NCI-H128 (cell line): ENCODE measurements at regions not wholly inside any gene's neighbourhood (a gene's known extent, or its start where the extent isn't known, plus 50 kb on each side); places are given as distances from the start of the nearest gene placed in this dataset.

Source experiments
- DNase-seq: peaks from one replicate; lab custom pipeline; 2025; ENCODE audit not compliant: unreplicated experiment; lab: John Stamatoyannopoulos, UW

DNA sequence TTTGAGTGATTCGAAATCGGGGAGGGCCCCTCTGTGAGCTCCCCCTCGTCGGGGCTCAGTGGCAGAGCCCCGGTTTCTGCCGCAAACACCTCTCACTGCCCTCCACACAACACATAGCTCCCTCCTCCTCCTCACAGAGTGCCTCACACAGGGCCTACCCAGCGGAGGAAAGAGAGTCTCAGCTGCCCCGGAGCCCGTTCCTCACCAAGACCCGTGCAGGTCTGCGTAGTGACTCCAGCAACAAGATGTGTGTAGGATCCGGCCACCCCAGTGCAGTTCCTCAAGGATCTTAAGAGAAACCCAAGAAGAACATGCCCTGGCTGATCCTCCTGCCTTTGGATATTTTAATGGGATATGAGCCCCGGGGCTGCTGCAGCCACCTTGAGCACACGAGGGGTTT, 238.4 kb downstream of the BRD1 start:
- no peak for DNase-seq

- DNase-seq = no peak
Measured at GRCh38 chr22:49588739-49589138, 238.9 kb downstream of the BRD1 start.

GRCh38 chr22:49587987-49588386, 239.7 kb downstream of the BRD1 start:
- DNase-seq = no peak

DNA sequence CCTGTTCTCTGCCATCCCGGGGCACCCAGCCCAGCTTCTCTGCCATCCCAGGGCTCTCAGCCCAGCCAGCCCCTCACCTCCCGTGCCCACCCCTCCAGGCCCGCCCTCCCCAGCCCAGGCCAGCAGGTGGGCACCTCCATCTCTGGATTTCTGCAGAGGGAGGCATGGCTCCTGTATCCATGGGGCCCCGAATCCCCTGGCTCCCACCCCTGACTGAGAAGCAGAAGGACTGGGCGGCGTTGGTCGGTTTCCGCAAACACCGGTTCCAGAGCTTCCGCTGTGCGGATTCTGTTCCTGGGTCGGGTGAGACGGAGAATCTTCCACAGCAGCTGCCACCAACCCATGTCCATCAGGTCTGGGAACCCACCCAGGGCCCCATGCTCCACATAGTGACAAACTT, 240.3 kb downstream of the BRD1 start:
- no peak for DNase-seq

GRCh38 chr22:49586873-49587272, 240.8 kb downstream of the BRD1 start:
- no peak for DNase-seq

GRCh38 chr22:49586244-49586748, 241.4 kb downstream of the BRD1 start:
- DNase-seq = no peak

DNA sequence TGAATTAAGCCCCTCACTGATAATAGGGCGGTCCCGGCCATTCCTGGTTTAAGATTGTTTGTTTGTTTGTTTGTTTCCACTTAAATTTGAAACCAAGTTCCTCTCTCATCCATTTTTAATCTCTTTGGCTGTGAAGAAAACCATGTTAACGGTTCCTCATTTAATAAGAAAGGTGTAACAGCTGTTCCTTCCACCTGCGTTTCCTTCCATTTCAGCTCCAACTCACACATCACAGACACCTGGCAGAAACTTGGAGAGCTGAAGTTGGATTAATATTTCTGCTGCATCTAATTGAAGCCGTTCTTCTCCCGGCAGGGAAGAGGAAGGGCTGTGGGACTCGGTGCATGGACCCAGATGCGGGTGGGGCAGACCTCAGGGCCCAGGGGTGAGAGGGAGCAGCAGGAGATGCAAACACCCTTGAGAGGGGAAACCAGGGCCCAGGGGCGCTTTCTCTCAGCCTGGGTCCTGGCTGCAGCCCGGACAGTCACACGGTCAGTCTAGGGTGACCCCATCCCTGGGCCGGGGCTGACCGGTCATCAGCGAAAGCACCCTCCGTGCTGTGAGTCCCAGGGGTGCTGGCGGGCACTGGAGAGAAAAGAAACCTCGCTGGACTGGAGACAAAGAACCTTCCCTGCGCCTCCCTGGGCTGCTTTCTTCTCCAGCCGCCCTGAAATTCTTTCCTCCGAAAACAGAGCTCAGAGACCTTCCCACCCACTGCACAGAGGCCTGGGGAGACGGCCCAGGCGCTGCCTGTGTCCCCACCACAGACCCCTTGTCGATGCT, 242.0 kb downstream of the BRD1 start:
- DNase-seq = no peak

DNA sequence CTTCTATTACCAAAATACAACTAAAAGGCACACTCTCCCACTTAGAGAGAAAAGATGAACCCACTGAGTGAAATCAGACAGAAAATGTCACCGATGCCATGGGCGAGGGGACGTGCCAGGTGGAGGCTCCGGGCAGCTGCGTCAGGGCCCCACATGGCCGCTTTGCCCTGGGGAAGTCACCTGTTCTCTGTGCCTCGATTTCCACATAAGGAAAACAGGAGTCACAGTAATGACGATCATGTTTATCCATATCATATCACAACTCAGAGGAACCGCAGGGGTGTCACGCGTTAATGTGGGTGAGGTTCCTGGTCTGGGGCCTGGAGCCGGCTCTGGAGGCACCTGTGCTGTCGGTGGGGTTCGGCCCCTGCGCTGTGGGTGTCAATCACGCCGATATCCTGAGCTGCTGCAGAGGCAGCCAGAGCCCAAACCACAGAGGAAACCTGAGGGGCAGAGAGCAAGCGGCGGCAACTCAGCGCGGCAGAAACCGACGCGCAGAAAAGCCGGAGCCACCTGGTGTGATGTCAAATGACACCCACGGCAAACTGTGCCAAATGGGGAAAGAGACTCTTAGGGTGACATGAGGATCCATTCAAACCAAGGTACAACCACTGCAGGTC, 243.7 kb downstream of the BRD1 start:
- no peak for DNase-seq

GRCh38 chr22:49583341-49583740, 244.3 kb downstream of the BRD1 start:
- no peak for DNase-seq

GRCh38 chr22:49582678-49583077, 245.0 kb downstream of the BRD1 start:
- no peak for DNase-seq

GRCh38 chr22:49582181-49582580, 245.5 kb downstream of the BRD1 start:
- no peak for DNase-seq

DNA sequence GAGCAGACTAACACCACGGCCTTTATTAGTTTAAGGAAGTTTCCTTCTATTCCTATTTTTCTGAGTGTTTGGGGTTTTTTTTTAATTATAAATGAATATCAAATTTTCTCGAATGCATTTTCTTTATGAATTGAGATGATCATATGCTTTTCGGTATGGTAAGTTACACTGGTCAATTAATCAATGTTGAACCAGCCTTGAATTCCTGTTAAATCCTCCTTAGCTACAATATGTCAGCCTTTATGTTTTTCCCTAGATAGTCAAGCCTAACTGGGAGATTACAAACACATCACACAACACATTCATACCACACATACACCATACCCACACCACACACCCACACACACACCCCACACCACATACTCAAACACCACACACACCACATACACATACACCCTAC, 247.6 kb downstream of the BRD1 start:
- DNase-seq = no peak

GRCh38 chr22:49577168-49578060, 250.3 kb downstream of the BRD1 start:
- DNase-seq = no peak

DNA sequence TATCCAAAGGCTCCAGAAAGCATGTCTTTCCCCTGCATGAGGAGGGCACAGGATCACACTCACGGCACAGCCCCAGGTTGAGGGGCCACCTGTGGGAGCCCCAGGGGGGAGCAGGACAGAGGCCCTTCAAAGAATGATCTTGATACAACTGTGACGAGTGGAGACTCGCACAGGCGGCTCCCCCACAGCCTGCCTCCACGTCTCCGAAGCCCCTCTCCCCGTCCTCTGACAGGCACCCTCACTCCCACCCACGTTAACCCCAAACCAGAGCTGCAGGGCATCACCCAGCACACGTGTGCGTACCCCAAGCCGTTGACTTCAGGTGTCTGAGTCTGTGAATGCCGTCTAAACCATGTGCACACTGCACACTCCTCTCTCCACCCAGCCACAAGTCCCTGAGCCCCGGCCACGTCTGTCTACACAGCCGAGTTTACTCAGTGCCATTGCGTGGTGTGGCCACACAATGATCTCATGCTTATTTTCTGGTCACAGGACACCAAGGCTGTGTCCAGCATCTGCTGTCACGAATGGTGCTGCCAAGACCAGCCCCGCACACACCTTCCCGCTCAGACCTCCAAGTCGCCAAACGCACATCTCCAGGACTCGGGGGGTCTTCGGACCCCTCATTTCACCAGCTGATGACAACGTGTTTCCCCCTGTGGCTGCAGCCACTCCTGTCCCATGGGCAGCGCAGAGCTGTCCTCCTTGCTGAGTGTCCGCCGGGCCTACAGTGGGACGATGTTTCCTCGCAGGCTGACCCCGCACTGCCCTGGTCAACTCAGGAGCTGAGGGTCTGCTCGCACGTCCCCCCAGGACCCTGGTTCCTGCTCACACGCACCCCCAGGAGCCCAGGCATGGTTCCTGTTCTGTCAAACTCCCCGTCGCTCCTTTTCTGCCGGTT, 251.2 kb downstream of the BRD1 start:
- DNase-seq = no peak

GRCh38 chr22:49575703-49576081, 252.0 kb downstream of the BRD1 start:
- DNase-seq = no peak

- DNase-seq = no peak
Measured at GRCh38 chr22:49574881-49575702, 252.6 kb downstream of the BRD1 start.

- no peak for DNase-seq
Measured at GRCh38 chr22:49574205-49574880, 253.3 kb downstream of the BRD1 start.

- no peak for DNase-seq
Measured at GRCh38 chr22:49573109-49573765, 254.4 kb downstream of the BRD1 start.

DNA sequence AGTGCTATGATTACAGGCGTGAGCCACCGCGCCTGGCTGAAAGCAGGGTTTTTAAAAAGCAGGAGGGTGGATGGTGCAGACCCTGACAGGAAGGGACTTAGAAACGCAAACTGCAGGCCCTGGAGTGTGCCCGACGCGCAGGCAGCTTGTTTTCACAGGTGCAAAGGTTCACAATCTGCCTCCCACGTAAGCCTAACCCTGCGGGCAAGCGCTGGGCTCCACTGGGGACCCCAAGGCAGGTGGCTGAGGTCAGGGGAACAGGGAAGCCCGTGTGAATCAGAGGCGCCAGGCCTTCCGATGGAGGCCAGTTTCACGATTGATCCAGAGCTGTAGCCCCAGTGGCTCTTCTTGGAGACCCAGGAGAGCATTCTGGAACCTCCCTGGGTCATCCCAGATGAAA, 256.3 kb downstream of the BRD1 start:
- DNase-seq = no peak
